Neural progenitor cell (in vitro differentiated cells): ENCODE measurements at regions not wholly inside any gene's neighbourhood (a gene's known extent, or its start where the extent isn't known, plus 50 kb on each side); places are given as distances from the start of the nearest gene placed in this dataset.

Experiments
- DNase-seq: peaks from one replicate; pipeline ENCODE4 v3.0.0-alpha.2; 2016; ENCODE audit warnings: low spot score
- H2AFZ ChIP-seq: fragments of 200-600 bp; sonication (generic); replicated peaks from 2 replicates; pipeline ENCODE4 v1.6.1; 2016; ENCODE audit warnings: antibody characterized with exemption
- H3F3A ChIP-seq: fragments of 200-600 bp; sonication (generic); 2 replicates; pipeline ENCODE4 v1.6.1; 2016; ENCODE audit warnings: antibody characterized with exemption, low read depth
- H3K27ac ChIP-seq: fragments of 200-600 bp; sonication (generic); 2 replicates; pipeline ENCODE4 v1.5.1; 2016; ENCODE audit warnings: mild to moderate bottlenecking
- H3K27me3 ChIP-seq: fragments of 200-600 bp; sonication (generic); 2 replicates; pipeline ENCODE4 v1.6.1; 2016; ENCODE audit warnings: mild to moderate bottlenecking, moderate library complexity
- H3K36me3 ChIP-seq: fragments of 200-600 bp; sonication (generic); 2 replicates; pipeline ENCODE4 v1.5.1; 2016
- H3K4me1 ChIP-seq: fragments of 200-600 bp; sonication (generic); 2 replicates; pipeline ENCODE4 v1.6.1; 2016; ENCODE audit warnings: mixed run types
- H3K4me2 ChIP-seq: fragments of 200-600 bp; sonication (generic); 2 replicates; pipeline ENCODE4 v1.6.1; 2016
- H3K4me3 ChIP-seq: fragments of 200-600 bp; sonication (generic); 2 replicates; pipeline ENCODE4 v1.5.1; 2016
- H3K79me2 ChIP-seq: fragments of 200-600 bp; sonication (generic); 2 replicates; pipeline ENCODE4 v1.6.1; 2016; ENCODE audit warnings: low read depth
- H3K9ac ChIP-seq: fragments of 200-600 bp; sonication (generic); 2 replicates; pipeline ENCODE4 v1.6.1; 2016
- H3K9me3 ChIP-seq: fragments of 200-600 bp; sonication (generic); 2 replicates; pipeline ENCODE4 v1.5.1; 2016; ENCODE audit warnings: low read depth
- H4K20me1 ChIP-seq: fragments of 200-600 bp; sonication (generic); 2 replicates; pipeline ENCODE4 v1.6.1; 2016; ENCODE audit warnings: low read depth
- H3K27ac Mint-ChIP-seq: 3 replicates; pipeline ENCODE4 v1.8.0; 2021; ENCODE audit warnings: mixed read lengths
- H3K27me3 Mint-ChIP-seq: 2 replicates; pipeline ENCODE4 v1.8.0; 2022; ENCODE audit warnings: low read depth, mild to moderate bottlenecking, inconsistent platforms, moderate library complexity, mixed read lengths; ENCODE audit not compliant: insufficient read depth
- H3K36me3 Mint-ChIP-seq: 3 replicates; pipeline ENCODE4 v1.8.0; 2021; ENCODE audit warnings: mixed read lengths
- H3K4me1 Mint-ChIP-seq: 3 replicates; pipeline ENCODE4 v1.8.0; 2021; ENCODE audit warnings: mixed read lengths
- H3K4me3 Mint-ChIP-seq: 3 replicates; pipeline ENCODE4 v1.8.0; 2021; ENCODE audit warnings: mild to moderate bottlenecking, moderate library complexity, mixed read lengths
- H3K9me3 Mint-ChIP-seq: 3 replicates; pipeline ENCODE4 v1.8.0; 2020; ENCODE audit warnings: mixed read lengths
- EZH2 ChIP-seq: fragments of 200-600 bp; sonication (generic); IDR thresholded peaks from 2 replicates; pipeline ENCODE4 v1.6.1; 2017; ENCODE audit warnings: antibody characterized with exemption, mild to moderate bottlenecking, moderate library complexity
- EZH2phosphoT487 ChIP-seq: fragments of 200-600 bp; sonication (generic); IDR thresholded peaks from 2 replicates; pipeline ENCODE4 v1.6.1; 2017; ENCODE audit warnings: antibody characterized with exemption
- TF ChIP-seq, protein P1 (sequence below): fragments of 200-600 bp; sonication (generic); IDR thresholded peaks from 2 replicates; pipeline ENCODE4 v1.5.1; 2017; ENCODE audit warnings: antibody characterized with exemption, mild to moderate bottlenecking

DNA sequence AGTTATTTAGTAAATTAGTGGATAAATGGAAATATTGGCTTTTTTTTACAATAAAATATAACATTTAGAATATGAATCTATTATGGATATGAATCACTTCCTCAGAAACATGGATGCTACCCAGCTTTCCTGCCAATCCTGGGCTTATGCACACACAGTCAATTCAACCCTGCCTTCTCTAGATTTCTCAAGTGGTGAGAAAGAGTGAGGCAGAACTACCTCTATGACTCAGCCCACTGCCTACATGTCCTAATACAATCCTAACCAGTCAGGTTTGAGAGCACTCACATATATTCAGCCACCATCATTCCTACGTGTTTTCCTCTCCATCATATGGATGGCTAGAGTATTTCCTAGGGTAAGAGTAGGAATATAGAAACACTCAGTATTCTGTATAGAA, 91.1 kb upstream of the ANKRD50 start:
- Mint-ChIP-seq H3K4me3 (no peak overlapping the region), H3K36me3 (no peaks in the 10 kb centered on the region), H3K4me1 (no peaks in the 10 kb centered on the region), H3K9me3 (no peaks in the 10 kb centered on the region), H3K27me3 (no peaks in the 10 kb centered on the region), H3K27ac (no peak overlapping the region)
- no peak for DNase-seq
- TF ChIP-seq EZH2phosphoT487, result no peak
- TF ChIP-seq, protein P1, sequence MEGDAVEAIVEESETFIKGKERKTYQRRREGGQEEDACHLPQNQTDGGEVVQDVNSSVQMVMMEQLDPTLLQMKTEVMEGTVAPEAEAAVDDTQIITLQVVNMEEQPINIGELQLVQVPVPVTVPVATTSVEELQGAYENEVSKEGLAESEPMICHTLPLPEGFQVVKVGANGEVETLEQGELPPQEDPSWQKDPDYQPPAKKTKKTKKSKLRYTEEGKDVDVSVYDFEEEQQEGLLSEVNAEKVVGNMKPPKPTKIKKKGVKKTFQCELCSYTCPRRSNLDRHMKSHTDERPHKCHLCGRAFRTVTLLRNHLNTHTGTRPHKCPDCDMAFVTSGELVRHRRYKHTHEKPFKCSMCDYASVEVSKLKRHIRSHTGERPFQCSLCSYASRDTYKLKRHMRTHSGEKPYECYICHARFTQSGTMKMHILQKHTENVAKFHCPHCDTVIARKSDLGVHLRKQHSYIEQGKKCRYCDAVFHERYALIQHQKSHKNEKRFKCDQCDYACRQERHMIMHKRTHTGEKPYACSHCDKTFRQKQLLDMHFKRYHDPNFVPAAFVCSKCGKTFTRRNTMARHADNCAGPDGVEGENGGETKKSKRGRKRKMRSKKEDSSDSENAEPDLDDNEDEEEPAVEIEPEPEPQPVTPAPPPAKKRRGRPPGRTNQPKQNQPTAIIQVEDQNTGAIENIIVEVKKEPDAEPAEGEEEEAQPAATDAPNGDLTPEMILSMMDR, result no peak
- Histone ChIP-seq H3F3A (no peaks in the 10 kb centered on the region), H3K27ac (no peak overlapping the region), H3K36me3 (no peaks in the 10 kb centered on the region), H3K9ac (no peak overlapping the region), H3K79me2 (no peaks in the 10 kb centered on the region), H3K4me1 (no peaks in the 10 kb centered on the region), H2AFZ (no peak overlapping the region), H3K9me3 (no peaks in the 10 kb centered on the region), H3K4me2 (no peak overlapping the region), H3K4me3 (no peak overlapping the region), H3K27me3 (no peaks in the 10 kb centered on the region), H4K20me1 (no peaks in the 10 kb centered on the region)

DNA sequence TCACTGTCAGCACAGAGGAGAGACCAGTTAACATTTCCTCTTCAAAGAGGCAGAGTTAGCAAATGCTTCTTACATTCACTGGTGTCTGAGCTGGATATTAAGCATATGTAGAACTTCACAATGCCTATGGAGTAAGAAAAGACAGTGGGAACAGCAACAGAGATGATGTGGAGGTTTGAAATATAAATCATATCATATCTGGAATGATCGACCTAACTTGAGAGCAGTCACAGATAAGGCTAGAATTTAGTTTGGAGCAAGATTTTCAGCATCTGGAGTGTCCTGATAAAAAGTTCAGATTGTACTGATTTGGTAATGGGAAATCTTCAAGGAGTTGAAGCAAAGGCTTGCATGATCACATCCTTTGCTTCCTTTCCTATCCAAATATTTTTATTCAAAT, 90.5 kb upstream of the ANKRD50 start:
- Histone ChIP-seq H3K27ac (no peak overlapping the region), H3K9ac (no peak overlapping the region), H2AFZ (peak overlapping the region; percentile 77), H3K79me2 (no peaks in the 10 kb centered on the region), H3F3A (no peaks in the 10 kb centered on the region), H3K4me3 (no peak overlapping the region), H3K36me3 (no peaks in the 10 kb centered on the region), H4K20me1 (no peaks in the 10 kb centered on the region), H3K4me1 (no peaks in the 10 kb centered on the region), H3K9me3 (no peaks in the 10 kb centered on the region), H3K27me3 (no peaks in the 10 kb centered on the region), H3K4me2 (no peak overlapping the region)
- Mint-ChIP-seq H3K27me3 (no peaks in the 10 kb centered on the region), H3K9me3 (no peaks in the 10 kb centered on the region), H3K4me1 (no peaks in the 10 kb centered on the region), H3K4me3 (no peak overlapping the region), H3K27ac (no peak overlapping the region), H3K36me3 (no peaks in the 10 kb centered on the region)
- no peak for TF ChIP-seq EZH2phosphoT487
- TF ChIP-seq EZH2, result no peak
- TF ChIP-seq, protein P1, result no peak
- DNase-seq, result no peak

DNA sequence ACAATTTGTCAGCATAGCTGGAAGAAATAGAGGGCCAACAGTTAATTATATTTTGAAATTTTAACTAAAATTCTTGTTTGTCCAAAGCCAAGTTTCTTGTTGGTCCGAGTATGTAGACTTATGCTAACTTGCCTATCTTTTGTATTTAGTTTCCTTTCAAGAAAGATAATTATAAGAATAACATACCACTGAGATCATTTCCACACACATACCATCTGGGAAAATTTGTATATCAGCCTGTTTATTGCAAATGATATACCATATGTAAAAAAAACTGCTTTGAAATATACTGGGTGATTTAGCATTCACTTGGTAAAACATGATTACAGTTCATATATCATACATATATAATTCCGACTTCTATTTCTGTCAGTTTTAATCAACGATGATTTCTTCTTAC, 84.7 kb upstream of the ANKRD50 start:
- H3K4me2 ChIP-seq, result no peak overlapping the region
- H3K4me1 ChIP-seq, result no peaks in the 10 kb centered on the region
- no peaks in the 10 kb centered on the region for H4K20me1 ChIP-seq
- no peaks in the 10 kb centered on the region for H3F3A ChIP-seq
- H3K27me3 ChIP-seq, result no peaks in the 10 kb centered on the region
- no peaks in the 10 kb centered on the region for H3K4me1 Mint-ChIP-seq
- no peak overlapping the region for H3K27ac ChIP-seq
- DNase-seq, result no peak
- no peaks in the 10 kb centered on the region for H3K27me3 Mint-ChIP-seq
- no peak overlapping the region for H3K4me3 ChIP-seq
- TF ChIP-seq EZH2 (no peak), EZH2phosphoT487 (no peak)
- TF ChIP-seq, protein P1, result no peak
- no peak overlapping the region for H3K9ac ChIP-seq
- no peaks in the 10 kb centered on the region for H3K79me2 ChIP-seq
- no peaks in the 10 kb centered on the region for H3K36me3 Mint-ChIP-seq
- H3K27ac Mint-ChIP-seq, result no peak overlapping the region
- no peak overlapping the region for H2AFZ ChIP-seq
- H3K9me3 ChIP-seq, result no peaks in the 10 kb centered on the region
- no peaks in the 10 kb centered on the region for H3K9me3 Mint-ChIP-seq
- no peaks in the 10 kb centered on the region for H3K36me3 ChIP-seq
- H3K4me3 Mint-ChIP-seq, result no peak overlapping the region

DNA sequence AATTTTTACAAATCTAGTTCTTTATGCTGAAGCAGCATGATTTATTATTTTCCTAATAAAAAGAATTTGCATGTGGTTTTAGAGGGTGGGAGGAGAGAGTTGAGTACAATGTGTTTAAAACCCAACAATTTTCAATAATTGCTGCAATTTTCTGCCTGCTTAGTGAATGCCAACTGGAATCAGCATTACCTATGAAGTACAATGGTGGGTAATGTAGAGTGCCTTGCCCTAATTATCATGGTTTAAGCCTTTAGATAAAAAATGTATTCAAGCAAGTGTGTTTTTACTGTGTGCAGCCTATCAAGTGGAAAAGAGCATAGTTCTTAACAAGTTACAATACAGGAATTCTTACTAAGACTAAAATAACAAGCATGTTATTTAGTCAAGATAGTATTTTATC, 77.9 kb upstream of the ANKRD50 start:
- Histone ChIP-seq H3K27me3 (no peaks in the 10 kb centered on the region), H3F3A (no peaks in the 10 kb centered on the region), H3K9ac (no peak overlapping the region), H3K9me3 (no peaks in the 10 kb centered on the region), H4K20me1 (no peaks in the 10 kb centered on the region), H3K4me2 (no peak overlapping the region), H3K4me1 (no peaks in the 10 kb centered on the region), H3K4me3 (no peak overlapping the region), H3K36me3 (no peaks in the 10 kb centered on the region), H2AFZ (no peak overlapping the region), H3K79me2 (no peaks in the 10 kb centered on the region), H3K27ac (no peak overlapping the region)
- no peaks in the 10 kb centered on the region for H3K9me3 Mint-ChIP-seq
- no peaks in the 10 kb centered on the region for H3K36me3 Mint-ChIP-seq
- no peak overlapping the region for H3K4me3 Mint-ChIP-seq
- DNase-seq, result no peak
- peaks cover 2% of the 10 kb centered on the region for H3K27me3 Mint-ChIP-seq
- TF ChIP-seq EZH2 (no peak), EZH2phosphoT487 (no peak)
- TF ChIP-seq, protein P1, result no peak
- peaks cover 4% of the 10 kb centered on the region for H3K4me1 Mint-ChIP-seq
- H3K27ac Mint-ChIP-seq, result no peak overlapping the region
